GM23248 (cell line): ENCODE measurements at regions not wholly inside any gene's neighbourhood (a gene's known extent, or its start where the extent isn't known, plus 50 kb on each side); places are given as distances from the start of the nearest gene placed in this dataset.

Experiments
- EZH2 ChIP-seq: fragments of 200-600 bp; sonication (generic); IDR thresholded peaks from 2 replicates; pipeline ENCODE4 v1.6.1; 2018; ENCODE audit warnings: antibody characterized with exemption, mild to moderate bottlenecking; ENCODE audit not compliant: insufficient read depth, poor library complexity, severe bottlenecking
- EZH2phosphoT487 ChIP-seq: fragments of 200-600 bp; sonication (generic); IDR thresholded peaks from 2 replicates; pipeline ENCODE4 v1.6.1; 2018; ENCODE audit warnings: antibody characterized with exemption, moderate library complexity, mild to moderate bottlenecking, low read depth; ENCODE audit not compliant: insufficient read depth

GRCh38 chr11:101727451-101727850, 143.6 kb upstream of the TRPC6 start:
- TF ChIP-seq EZH2 = no peak
- TF ChIP-seq EZH2phosphoT487 = no peak
